ENCODE measurements at regions not wholly inside any gene's neighbourhood (a gene's known extent, or its start where the extent isn't known, plus 50 kb on each side); places are given as distances from the start of the nearest gene placed in this dataset.
"Not testable (repeated sequence)": the region's sequence is repeated elsewhere in the genome, so short reads cannot be mapped to it uniquely, and the experiment has no call there.

GRCh38 chr17:13883659-13884058 lies 185.6 kb upstream of the COX10 start:
- no peak overlapping the region for H3K4me3 ChIP-seq (ENCODE audit: low read depth, low read length)
- no peak for DNase-seq (ENCODE audit: low read depth)
- TF ChIP-seq CTCF (IDR thresholded peaks at IDR 0.05; ENCODE audit: low read depth, low read length, missing control alignments), result no peak

GRCh38 chr17:13884347-13884746 lies 185.0 kb upstream of the COX10 start:
- H3K4me3 ChIP-seq (ENCODE audit: low read depth, low read length), result no peak overlapping the region
- TF ChIP-seq CTCF (IDR thresholded peaks at IDR 0.05; ENCODE audit: low read depth, low read length, missing control alignments), result no peak
- DNase-seq (ENCODE audit: low read depth), result no peak

GRCh38 chr17:13885550-13885949 lies 183.8 kb upstream of the COX10 start:
- no peak for DNase-seq (ENCODE audit: low read depth)
- H3K4me3 ChIP-seq (ENCODE audit: low read depth, low read length), result no peak overlapping the region
- TF ChIP-seq CTCF (IDR thresholded peaks at IDR 0.05; ENCODE audit: low read depth, low read length, missing control alignments), result no peak

GRCh38 chr17:13885953-13886889 lies 183.1 kb upstream of the COX10 start:
- no peak for TF ChIP-seq CTCF (IDR thresholded peaks at IDR 0.05; ENCODE audit: low read depth, low read length, missing control alignments)
- no peak overlapping the region for H3K4me3 ChIP-seq (ENCODE audit: low read depth, low read length)
- DNase-seq (ENCODE audit: low read depth), result no peak

GRCh38 chr17:13888056-13888609 lies 181.2 kb upstream of the COX10 start:
- no peak overlapping the region for H3K4me3 ChIP-seq (ENCODE audit: low read depth, low read length)
- no peak for DNase-seq (ENCODE audit: low read depth)
- no peak for TF ChIP-seq CTCF (IDR thresholded peaks at IDR 0.05; ENCODE audit: low read depth, low read length, missing control alignments)

- not testable (repeated sequence) for DNase-seq (ENCODE audit: low read depth); H3K4me3 ChIP-seq (ENCODE audit: low read depth, low read length)
Observed at GRCh38 chr17:13908971-13909370, 160.3 kb upstream of the COX10 start.

GRCh38 chr17:13909901-13910519 lies 159.3 kb upstream of the COX10 start:
- no peak for TF ChIP-seq CTCF (IDR thresholded peaks at IDR 0.05; ENCODE audit: low read depth, low read length, missing control alignments)
- DNase-seq (ENCODE audit: low read depth), result no peak
- no peak overlapping the region for H3K4me3 ChIP-seq (ENCODE audit: low read depth, low read length)
